OCI-LY1 (cell line): ENCODE measurements at regions not wholly inside any gene's neighbourhood (a gene's known extent, or its start where the extent isn't known, plus 50 kb on each side); places are given as distances from the start of the nearest gene placed in this dataset.

Source experiments
- H2AFZ ChIP-seq: fragments of 200-600 bp; sonication (generic), shearing (Covaris generic); 2 replicates; pipeline ENCODE4 v1.6.0; 2014; ENCODE audit warnings: antibody characterized with exemption, mild to moderate bottlenecking, low read length
- H3F3A ChIP-seq: fragments of 200-600 bp; sonication (generic), shearing (Covaris generic); 2 replicates; pipeline ENCODE4 v1.6.0; 2014; ENCODE audit warnings: mild to moderate bottlenecking, antibody characterized with exemption, low read length, moderate library complexity; ENCODE audit not compliant: insufficient read depth
- H3K27ac ChIP-seq: fragments of 200-600 bp; sonication (generic); 2 replicates; pipeline ENCODE4 v1.5.1; 2014; ENCODE audit warnings: low read length, mixed run types, mild to moderate bottlenecking, low read depth; ENCODE audit not compliant: poor library complexity, severe bottlenecking
- H3K27me3 ChIP-seq: fragments of 200-600 bp; sonication (generic); 2 replicates; pipeline ENCODE4 v1.6.0; 2014; ENCODE audit warnings: antibody characterized with exemption, mild to moderate bottlenecking, low read length, moderate library complexity; ENCODE audit not compliant: insufficient read depth
- H3K36me3 ChIP-seq: fragments of 200-600 bp; sonication (generic); 2 replicates; pipeline ENCODE4 v1.6.1; 2014; ENCODE audit warnings: mild to moderate bottlenecking, antibody characterized with exemption, low read length, moderate library complexity, mixed read lengths; ENCODE audit not compliant: insufficient read depth
- H3K4me1 ChIP-seq: fragments of 200-600 bp; sonication (generic); 2 replicates; pipeline ENCODE4 v1.5.1; 2014; ENCODE audit warnings: mild to moderate bottlenecking, low read length, moderate library complexity; ENCODE audit not compliant: insufficient read depth, severe bottlenecking
- H3K4me2 ChIP-seq: fragments of 200-600 bp; sonication (generic), shearing (Covaris generic); 2 replicates; pipeline ENCODE4 v1.6.1; 2014; ENCODE audit warnings: low read length
- H3K4me3 ChIP-seq: fragments of 200-600 bp; sonication (generic); 2 replicates; pipeline ENCODE4 v1.5.1; 2014; ENCODE audit warnings: low read length, low read depth, mild to moderate bottlenecking, mixed read lengths; ENCODE audit not compliant: poor library complexity, severe bottlenecking
- H3K79me2 ChIP-seq: fragments of 200-600 bp; shearing (Covaris generic); 2 replicates; pipeline ENCODE4 v1.6.1; 2016; ENCODE audit warnings: mixed run types, low read length, mixed read lengths; ENCODE audit not compliant: insufficient read depth
- H3K9ac ChIP-seq: fragments of 200-600 bp; sonication (generic), shearing (Covaris generic); 2 replicates; pipeline ENCODE4 v1.6.1; 2014; ENCODE audit warnings: mild to moderate bottlenecking, low read length, mixed read lengths
- H3K9me2 ChIP-seq: fragments of 200-600 bp; sonication (generic), shearing (Covaris generic); 2 replicates; pipeline ENCODE4 v1.6.1; 2014; ENCODE audit warnings: low read depth, mild to moderate bottlenecking, low read length, mixed read lengths
- H3K9me3 ChIP-seq: fragments of 200-600 bp; shearing (Covaris generic); 2 replicates; pipeline ENCODE4 v1.6.1; 2014; ENCODE audit warnings: low read length, mixed read lengths
- H4K20me1 ChIP-seq: fragments of 200-600 bp; sonication (generic), shearing (Covaris generic); 2 replicates; pipeline ENCODE4 v1.6.0; 2016; ENCODE audit warnings: mild to moderate bottlenecking, low read length; ENCODE audit not compliant: insufficient read depth
- EZH2 ChIP-seq: fragments of 200-600 bp; sonication (generic), shearing (Covaris generic); IDR thresholded peaks from 2 replicates; pipeline ENCODE4 v1.8.0; 2017; ENCODE audit warnings: borderline replicate concordance, mixed run types, mild to moderate bottlenecking, antibody characterized with exemption, low read length, moderate library complexity, mixed read lengths
- TF ChIP-seq, protein P1 (sequence below): fragments of 200-600 bp; sonication (generic), shearing (Covaris generic); IDR thresholded peaks from 2 replicates; pipeline ENCODE4 v1.5.1; 2017; ENCODE audit warnings: mild to moderate bottlenecking, antibody characterized with exemption, low read length, moderate library complexity, mixed read lengths

DNA sequence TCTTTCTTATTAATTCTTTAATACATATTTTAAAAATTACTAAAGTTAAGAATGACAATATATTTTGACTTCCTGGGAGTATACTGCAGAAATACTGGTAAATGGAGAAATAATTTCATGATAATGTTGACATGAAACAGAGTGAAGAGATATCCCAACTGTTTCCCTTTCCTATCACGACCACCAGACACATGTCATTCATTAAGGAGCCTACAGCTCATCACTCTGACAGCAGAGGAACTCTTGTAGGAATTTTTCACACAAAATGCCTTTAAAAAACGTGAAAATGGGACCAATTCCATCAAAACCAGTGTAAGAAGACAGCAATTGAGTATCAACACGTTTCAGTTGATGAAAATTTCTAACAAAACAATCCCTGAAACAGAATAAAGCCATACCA, 172.9 kb upstream of the CPHXL start:
- no peaks in the 10 kb centered on the region for H3K4me1 ChIP-seq
- H3K27ac ChIP-seq: no peak overlapping the region
- H3K9ac ChIP-seq: no peak overlapping the region
- H3K4me3 ChIP-seq: no peak overlapping the region
- H3K27me3 ChIP-seq: no peaks in the 10 kb centered on the region
- H3F3A ChIP-seq: no peaks in the 10 kb centered on the region
- TF ChIP-seq EZH2: no peak
- TF ChIP-seq, protein P1, sequence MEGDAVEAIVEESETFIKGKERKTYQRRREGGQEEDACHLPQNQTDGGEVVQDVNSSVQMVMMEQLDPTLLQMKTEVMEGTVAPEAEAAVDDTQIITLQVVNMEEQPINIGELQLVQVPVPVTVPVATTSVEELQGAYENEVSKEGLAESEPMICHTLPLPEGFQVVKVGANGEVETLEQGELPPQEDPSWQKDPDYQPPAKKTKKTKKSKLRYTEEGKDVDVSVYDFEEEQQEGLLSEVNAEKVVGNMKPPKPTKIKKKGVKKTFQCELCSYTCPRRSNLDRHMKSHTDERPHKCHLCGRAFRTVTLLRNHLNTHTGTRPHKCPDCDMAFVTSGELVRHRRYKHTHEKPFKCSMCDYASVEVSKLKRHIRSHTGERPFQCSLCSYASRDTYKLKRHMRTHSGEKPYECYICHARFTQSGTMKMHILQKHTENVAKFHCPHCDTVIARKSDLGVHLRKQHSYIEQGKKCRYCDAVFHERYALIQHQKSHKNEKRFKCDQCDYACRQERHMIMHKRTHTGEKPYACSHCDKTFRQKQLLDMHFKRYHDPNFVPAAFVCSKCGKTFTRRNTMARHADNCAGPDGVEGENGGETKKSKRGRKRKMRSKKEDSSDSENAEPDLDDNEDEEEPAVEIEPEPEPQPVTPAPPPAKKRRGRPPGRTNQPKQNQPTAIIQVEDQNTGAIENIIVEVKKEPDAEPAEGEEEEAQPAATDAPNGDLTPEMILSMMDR: no peak
- H3K79me2 ChIP-seq: no peaks in the 10 kb centered on the region
- no peaks in the 10 kb centered on the region for H3K36me3 ChIP-seq
- no peaks in the 10 kb centered on the region for H3K9me2 ChIP-seq
- no peaks in the 10 kb centered on the region for H3K9me3 ChIP-seq
- H3K4me2 ChIP-seq: no peak overlapping the region
- H4K20me1 ChIP-seq: no peaks in the 10 kb centered on the region
- H2AFZ ChIP-seq: no peak overlapping the region

DNA sequence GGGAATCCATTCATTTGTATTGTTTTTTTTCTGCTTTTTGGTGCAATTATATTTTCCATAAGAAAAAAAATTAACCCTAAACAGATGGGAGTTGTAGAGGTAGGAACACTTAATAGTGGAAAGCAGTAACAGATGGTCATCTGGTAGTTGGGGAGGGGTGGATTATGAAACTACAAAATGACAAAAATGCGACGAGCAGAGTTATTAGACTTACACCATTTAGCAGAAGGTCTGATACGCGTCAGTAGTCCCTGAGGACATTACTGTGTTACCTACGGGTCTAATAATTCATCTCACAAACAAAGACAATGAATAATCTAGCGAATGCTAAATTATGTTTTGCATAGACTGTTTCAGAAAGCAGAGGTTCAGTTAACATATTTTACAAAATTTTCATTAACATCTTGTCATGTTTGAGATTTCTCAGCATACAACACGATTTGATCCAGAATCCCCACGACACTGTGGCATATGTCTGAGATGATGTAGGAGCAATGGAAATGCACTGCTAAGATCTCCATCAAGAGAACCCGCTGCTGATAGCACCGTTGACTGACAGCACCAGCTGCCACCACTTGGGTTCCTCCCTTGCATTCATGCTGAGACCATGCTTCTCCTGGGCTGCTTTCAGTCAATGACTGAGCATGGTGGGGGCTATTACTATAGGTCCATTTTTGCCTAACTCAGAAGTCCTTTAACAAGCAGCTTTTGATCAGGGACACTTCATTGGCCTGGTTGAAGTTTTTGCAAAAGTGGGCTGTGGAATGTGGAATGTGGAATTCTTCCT, 182.2 kb upstream of the CPHXL start:
- Histone ChIP-seq H3K9ac (no peak overlapping the region), H4K20me1 (no peaks in the 10 kb centered on the region), H3K4me1 (no peaks in the 10 kb centered on the region), H3K9me2 (no peaks in the 10 kb centered on the region), H3K4me2 (no peak overlapping the region), H3K27ac (no peak overlapping the region), H3K9me3 (no peaks in the 10 kb centered on the region), H3F3A (no peaks in the 10 kb centered on the region), H3K4me3 (no peak overlapping the region), H2AFZ (no peak overlapping the region), H3K27me3 (no peaks in the 10 kb centered on the region), H3K36me3 (no peaks in the 10 kb centered on the region), H3K79me2 (no peaks in the 10 kb centered on the region)
- TF ChIP-seq, protein P1: no peak
- TF ChIP-seq EZH2: no peak

DNA sequence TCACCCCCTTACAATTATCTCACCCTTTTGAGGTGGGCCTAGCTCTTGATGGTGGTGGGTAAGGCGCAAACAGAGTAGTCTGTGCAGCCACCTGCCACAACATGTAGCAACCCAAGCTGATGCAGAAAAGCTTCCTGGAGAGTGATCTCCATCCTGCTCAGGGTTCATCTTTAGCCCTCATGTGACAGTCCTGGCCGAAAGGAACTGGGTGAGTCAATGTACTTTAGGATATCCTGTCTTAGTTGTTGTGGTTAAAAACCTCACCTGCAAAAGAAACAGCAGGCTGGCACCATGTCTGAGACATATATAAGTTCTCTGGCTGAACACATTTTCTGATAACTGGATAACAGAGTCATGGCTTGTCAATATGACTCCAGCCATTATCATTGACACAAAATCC, 183.5 kb upstream of the CPHXL start:
- no peak overlapping the region for H3K4me2 ChIP-seq
- TF ChIP-seq, protein P1: no peak
- no peak for TF ChIP-seq EZH2

More for the DNA sequence above, 183.5 kb upstream of the CPHXL start:
- Histone ChIP-seq H3K9me2 (no peaks in the 10 kb centered on the region), H3K79me2 (no peaks in the 10 kb centered on the region), H3K4me1 (no peaks in the 10 kb centered on the region), H3K4me3 (no peak overlapping the region), H2AFZ (no peak overlapping the region), H3K9me3 (no peaks in the 10 kb centered on the region), H3K36me3 (no peaks in the 10 kb centered on the region), H4K20me1 (no peaks in the 10 kb centered on the region), H3K27me3 (no peaks in the 10 kb centered on the region), H3F3A (no peaks in the 10 kb centered on the region), H3K27ac (no peak overlapping the region), H3K9ac (no peak overlapping the region)
